ENCODE measurements at regions not wholly inside any gene's neighbourhood (a gene's known extent, or its start where the extent isn't known, plus 50 kb on each side); places are given as distances from the start of the nearest gene placed in this dataset.

GRCh38 chr4:41408859-41409593 lies 128.9 kb upstream of the LIMCH1 start:
- TF ChIP-seq EZH2 (IDR thresholded peaks at IDR 0.05; ENCODE audit: borderline replicate concordance) (no peak), EZH2phosphoT487 (IDR thresholded peaks at IDR 0.05; ENCODE audit: low read depth, severe bottlenecking, unreplicated experiment) (no peak)
- TF ChIP-seq, protein P1, sequence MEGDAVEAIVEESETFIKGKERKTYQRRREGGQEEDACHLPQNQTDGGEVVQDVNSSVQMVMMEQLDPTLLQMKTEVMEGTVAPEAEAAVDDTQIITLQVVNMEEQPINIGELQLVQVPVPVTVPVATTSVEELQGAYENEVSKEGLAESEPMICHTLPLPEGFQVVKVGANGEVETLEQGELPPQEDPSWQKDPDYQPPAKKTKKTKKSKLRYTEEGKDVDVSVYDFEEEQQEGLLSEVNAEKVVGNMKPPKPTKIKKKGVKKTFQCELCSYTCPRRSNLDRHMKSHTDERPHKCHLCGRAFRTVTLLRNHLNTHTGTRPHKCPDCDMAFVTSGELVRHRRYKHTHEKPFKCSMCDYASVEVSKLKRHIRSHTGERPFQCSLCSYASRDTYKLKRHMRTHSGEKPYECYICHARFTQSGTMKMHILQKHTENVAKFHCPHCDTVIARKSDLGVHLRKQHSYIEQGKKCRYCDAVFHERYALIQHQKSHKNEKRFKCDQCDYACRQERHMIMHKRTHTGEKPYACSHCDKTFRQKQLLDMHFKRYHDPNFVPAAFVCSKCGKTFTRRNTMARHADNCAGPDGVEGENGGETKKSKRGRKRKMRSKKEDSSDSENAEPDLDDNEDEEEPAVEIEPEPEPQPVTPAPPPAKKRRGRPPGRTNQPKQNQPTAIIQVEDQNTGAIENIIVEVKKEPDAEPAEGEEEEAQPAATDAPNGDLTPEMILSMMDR (IDR thresholded peaks at IDR 0.05; ENCODE audit: poor library complexity): no peak
